Fibroblast of peridontal ligament (primary cell): ENCODE measurements at regions not wholly inside any gene's neighbourhood (a gene's known extent, or its start where the extent isn't known, plus 50 kb on each side); places are given as distances from the start of the nearest gene placed in this dataset.
"Not testable (repeated sequence)": the region's sequence is repeated elsewhere in the genome, so short reads cannot be mapped to it uniquely, and the experiment has no call there.

Experiments
- DNase-seq: peaks from one replicate; pipeline ENCODE4 v3.0.0-alpha.2; 2010; ENCODE audit errors: extremely low read depth

DNA sequence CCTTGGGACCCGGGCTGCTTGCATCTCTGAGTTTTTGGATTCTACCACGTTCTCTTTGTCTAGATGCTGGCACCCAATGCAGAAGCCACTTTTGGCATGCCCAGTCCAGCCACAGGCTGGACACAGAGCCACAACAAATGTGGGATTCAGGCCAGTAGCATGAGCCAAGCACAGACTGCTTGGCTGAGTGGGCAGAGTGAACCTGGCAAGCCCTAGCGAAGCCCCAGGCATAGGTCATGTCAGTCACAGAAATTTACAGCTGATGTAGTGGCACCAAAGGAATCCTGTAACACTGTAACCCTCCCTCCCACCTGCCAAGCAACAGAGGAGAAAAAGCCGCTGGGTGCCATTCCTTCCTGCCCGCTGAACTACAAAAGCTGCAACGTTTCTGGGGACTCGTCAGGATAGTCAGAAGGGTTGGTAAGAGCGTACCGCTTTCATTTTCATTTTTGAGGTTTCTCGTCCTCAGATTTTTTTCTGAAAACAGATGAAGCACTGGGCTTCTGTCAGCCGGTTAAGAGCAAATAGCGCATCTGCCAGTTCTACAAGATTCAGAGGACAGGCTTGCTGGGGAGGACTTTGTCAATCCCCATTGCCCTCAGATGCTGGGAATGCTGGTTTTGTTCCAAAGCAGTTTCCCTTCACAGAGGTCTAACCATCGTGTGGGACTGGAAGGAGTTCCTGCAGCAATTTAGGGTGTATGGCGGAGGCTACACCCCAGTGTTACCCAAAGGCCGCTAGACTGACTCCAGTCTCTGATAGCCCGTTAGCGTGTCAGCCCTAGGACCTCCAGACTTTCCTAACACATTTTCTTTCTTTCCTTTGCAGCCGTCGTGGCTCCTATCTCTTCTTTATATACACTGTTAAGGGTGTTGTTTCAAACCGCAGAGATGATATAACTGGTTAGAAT is 399.0 kb downstream of the HTR1A start:
- no peak for DNase-seq

DNA sequence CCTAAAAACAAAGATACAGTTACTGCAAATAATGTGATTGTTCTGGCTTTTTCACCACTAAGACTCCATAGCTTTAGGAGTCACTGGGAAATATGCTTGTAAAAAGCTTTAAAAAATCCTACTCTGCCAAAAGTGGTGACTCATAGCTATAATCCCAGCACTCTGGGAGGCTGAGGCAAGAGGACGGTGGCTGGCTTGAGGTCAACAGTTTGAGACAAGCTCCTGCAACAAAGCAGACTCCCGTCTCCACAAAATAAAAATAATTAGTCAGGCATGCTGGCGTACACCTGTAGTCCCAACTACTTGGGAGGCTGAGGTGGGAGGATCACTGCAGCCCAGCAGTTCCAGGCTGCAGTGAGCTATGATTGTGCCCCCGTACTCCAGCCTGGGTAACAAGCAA is 406.4 kb downstream of the HTR1A start:
- no peak for DNase-seq

DNA sequence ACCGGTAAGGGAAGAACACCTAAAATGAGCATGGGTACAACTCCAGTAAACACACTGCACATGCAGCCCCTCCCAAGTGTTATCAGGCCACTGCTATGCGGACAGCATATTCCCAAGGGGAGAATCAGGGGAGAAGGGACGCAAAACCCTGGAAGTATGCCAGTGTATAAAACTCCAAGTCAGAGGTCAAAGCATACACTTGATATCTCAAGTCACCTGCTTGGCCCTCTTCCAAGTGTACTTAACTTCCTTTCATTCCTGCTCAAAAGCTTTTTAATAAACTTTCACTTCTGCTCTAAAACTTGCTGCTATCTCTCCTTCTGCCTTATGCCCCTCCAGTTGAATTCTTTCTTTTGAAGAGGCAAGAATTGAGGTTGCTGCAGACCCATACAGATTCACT is 408.1 kb downstream of the HTR1A start:
- DNase-seq = no peak

DNA sequence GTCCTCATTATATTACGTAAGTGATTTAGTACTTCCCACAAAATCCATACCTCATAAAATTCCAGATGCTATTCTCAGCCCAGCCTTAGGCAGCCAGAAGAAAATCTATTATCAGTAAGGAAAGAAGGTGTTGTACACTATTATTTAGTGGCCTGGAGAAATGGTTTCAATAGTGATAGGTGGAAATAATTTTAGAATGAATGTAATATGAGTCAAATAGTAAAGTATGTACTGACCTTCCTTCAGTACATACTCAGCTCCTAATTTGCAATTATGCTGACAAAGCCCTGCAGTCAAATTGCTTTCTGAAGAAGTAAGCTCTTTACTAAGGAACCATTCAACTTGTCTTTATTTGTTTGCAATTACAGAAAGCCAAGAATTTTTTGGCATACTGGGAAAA is 409.2 kb downstream of the HTR1A start:
- DNase-seq = no peak

DNA sequence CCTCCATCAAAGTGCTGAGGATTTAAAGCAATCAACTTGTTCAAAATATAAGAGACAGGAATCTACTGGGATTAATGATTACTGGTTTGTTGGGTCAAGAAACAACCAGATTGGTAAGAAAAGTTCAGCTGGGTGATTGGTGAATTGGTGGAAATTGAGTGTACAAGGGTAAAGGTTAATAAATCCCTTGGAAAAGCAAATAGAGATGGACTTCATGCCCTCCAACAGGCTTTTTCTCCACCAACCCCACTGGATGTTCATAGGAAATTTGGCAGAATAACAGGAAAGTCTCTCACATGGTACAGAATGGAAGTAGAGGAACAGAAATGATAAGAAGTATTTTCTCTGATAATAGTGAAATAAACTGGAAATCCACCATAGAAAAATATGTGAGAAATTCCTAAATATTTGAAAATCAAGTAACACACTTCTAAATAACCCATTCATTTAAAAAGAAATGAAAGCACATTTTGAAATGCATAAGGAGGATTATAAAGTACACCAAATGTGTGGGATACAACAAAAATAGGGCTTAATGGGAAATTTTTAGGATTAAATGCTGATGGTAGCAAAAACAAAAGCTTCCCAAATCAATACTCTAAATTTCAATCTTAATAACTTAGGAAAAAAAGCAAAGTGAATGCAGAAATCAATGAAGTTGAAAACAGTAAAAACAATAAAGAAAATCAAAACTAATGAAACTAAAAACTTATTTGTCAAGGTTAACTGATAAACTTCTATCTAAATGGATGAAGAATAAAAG is 426.2 kb downstream of the HTR1A start:
- no peak for DNase-seq

DNA sequence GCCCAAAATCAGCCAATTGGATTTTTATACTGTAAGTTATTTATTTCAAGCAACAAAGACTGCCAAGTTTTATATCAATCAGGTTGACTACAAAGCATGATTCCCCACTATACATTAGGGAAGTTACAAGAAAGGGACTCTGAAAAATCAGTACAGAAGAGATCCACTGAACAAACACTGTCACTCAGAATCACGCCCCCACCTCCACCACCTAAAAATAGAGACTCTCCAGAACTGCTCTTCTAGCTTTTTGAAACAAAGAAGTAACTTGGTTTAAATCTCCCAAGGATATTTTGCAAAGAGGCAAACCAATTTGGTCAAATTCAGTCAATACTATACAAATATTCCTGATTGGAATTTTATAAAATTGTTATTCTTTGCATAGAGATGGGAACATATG is 438.0 kb downstream of the HTR1A start:
- no peak for DNase-seq

DNA sequence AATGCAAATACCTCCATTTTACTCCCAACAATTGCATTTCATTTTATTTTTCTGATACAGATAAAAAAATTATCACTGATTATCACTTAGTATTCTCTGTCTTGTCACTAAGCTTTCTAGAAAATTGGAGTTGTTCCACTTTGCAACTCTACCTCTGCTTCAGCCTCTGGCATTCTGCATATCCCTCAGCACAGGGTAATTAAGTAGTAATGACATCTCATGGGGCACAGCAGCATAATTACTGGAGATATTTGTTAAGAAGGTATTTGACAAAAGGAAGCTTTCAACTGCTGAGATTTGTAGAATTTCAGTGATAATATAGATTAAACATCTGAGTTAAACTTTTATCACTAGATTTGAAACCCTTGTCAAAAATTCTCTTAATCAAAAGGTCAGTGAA is 446.2 kb downstream of the HTR1A start:
- DNase-seq = no peak

DNA sequence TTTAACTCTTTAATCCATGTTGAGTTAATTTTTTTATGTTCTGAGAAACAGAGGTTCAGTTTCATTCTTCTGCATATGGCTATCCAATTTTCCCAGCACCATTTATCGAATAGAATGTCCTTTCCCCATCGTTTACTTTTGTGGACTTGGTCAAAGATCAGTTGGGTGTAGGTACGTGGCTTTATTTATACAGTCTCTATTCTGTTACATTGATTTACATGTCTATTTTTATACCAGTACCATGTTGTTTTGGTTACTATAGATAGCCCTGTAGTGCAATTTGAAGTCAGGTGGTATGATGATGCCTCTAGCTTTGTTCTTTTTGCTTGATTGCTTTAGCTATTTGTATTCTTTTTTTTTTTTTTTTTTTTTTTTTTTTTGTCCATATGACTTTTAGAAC is 462.0 kb downstream of the HTR1A start:
- no peak for DNase-seq

DNA sequence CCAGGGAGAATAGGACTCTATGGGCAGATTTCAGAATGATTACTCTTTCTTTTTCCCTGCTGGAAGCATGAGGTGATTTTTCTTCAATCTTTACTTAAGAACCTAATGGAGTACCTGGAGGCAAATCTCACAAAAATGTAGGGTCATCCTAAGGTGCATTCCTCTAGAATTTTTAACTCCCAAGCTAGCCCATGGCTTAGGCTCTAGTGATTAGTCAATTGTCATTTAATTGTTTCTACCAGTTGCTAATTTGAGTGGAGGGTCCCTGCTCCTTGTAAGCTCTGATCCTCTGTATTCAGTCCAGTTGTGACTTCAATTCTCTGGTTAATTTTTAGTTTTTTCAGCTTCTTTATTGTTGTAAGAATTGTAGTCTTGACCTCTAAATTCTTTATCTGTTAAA is 467.0 kb downstream of the HTR1A start:
- no peak for DNase-seq

DNA sequence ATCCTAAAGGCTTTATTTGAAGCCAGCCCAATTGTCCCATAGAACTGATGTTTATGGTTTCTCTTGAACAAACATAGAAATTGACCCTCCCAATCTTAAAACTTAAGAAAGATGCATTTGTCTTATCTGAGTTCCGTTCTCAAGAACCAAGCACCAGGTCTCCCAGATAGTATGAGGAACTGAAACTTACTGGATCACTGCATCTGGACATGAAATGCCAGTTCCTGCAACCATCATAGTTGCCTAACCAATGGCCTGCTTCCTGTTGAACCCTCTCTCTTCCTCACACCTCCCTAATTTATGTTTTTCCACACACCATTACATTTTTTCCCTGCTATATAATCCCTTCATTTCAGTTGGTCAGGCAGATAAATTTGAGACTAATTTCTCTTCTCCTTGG is 478.9 kb downstream of the HTR1A start:
- DNase-seq = no peak

DNA sequence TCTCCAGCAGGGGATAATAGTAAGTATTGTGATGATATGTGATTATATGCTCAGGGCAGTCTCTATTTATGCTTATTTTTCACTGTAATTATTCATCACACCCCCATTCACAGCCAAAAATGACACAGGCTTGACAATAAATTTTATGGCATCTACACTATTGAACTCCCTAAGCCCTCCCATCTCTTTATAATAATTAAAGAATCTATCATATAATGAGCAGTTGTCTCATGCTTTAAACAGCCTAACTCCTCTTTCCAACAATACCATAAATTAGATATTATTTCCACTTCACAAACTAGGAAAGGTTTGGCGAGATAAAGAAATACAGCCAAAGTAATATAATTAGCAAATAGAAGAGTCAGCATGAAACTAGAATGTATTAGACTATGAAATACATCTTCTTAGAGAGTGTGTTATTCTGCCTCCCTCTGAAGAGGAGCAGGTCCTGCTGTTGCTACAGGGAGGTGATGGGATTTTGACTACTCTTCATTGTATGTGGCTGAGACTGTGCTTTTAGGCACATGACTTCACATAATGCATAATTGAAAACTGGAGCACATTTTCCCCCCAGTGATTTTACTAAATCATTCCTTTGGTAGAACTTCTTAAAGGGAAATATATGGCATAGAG is 488.8 kb downstream of the HTR1A start:
- DNase-seq = no peak

DNA sequence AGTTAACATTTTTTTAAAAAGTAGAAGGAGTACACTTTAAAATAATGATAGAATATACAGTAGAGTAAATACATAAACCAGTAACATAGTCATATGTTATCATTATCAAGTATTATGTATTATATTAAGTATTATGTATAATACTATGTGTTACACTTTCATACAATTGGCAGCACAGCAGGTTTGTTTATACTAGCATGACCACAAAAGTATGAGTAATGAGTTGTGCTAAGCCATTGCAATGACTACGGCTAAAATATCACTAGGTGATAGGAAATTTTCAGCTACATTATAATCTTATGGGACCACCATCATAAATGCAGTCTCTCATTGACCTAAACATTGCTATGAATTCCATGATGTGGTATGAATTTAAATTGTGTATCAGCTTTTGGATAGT is 506.0 kb downstream of the HTR1A start:
- no peak for DNase-seq

DNA sequence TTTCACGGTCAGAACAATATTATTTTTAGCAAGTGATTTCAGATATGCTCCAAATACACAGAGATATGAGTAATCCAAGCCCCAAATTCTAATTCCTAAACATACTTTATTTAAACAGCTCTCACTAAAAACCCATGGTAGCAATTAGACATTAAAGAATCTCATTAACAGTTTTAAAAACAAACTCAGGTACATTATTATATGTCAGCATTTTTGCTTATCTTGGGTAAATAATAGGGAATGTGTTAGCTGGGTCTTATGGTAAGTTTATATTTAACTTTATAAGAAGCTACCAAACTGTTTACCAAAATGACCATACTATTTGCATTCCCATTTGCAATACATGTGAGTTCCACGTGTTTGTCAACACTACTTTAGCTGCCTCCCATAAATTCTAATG is 511.1 kb downstream of the HTR1A start:
- DNase-seq = no peak

DNA sequence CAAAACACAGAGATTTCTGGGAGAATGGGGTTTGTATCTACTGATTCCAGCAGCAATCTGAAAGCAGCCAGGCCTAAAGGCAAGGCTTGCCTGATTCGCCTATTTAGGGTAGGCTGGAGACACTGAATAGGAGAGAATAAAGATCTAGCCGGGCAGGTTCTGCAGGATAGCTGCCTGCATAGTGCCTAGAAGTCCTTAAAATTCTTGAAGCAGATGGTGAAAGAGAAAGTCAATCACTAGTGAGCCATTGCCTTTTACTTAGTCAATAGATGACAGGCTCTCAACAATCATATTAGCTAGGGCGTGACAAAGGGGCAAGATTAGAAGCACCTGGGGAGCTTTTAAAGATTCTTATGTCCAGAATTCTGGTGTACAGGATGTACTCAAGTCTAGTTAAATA is 522.7 kb downstream of the HTR1A start:
- DNase-seq = no peak

DNA sequence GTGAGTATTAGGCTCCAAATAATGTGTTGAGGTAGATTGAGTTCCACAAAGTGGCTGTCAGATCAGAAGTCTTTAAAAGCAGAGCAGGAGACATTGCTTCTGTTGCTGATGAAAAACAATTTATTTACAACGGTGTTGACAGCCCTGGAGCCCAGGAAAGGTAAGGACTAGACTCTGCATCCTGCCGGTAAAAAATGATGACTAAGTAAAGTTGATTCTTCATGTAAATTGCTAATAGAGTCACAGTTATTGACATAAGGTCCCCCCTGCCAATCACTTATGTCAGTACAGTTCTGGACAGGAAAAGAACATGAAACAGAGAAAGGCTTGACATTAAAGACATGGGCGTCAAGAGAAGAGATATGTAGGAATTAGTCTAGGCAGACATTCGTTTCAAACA is 552.5 kb downstream of the HTR1A start:
- no peak for DNase-seq

DNA sequence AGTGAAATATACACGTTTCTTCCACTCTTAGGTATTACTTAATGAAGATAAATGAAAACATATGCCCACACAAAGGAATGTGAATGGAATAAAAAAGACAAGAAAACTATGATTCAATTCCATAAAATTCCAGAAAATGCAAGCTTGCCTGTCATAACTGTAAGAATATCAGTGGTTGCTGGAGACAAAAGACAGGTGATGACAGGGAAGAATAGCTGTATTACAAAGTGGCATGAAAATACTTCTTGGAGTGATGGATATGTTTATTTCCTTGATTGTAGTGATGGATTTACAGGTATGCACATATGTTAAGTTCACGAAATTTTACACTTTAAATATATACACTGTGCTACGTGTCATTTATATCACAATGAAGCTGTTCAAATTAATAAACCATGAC is 553.3 kb downstream of the HTR1A start:
- DNase-seq = no peak

DNA sequence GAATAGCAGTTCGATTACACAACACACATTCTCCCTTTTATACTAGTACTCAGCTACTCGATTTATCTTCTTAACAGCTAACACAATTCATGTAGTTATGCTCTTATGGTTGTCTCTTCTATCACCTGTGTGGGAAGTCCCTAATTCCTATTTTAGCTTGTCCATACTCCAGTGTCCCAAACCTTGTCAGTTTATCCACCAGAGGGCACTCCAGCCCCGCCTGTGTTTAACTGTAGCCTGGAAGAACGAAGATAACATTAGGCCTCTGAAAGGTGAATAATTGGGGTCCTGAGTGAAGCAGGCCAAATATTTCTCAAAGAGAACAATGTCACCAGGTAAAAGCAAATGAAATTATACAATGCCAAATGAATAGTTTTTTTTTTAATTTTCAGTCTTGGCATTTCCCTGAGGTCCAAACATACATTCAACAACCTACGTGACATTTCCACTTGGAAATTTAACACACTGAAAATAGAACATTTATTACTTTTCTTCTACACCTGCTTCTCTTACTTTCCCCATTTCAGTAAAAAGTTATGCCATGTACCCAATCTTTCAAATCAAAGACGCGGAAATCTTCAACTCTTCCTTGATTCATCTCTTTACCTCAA is 560.7 kb downstream of the HTR1A start:
- DNase-seq = peak; percentile 0

DNA sequence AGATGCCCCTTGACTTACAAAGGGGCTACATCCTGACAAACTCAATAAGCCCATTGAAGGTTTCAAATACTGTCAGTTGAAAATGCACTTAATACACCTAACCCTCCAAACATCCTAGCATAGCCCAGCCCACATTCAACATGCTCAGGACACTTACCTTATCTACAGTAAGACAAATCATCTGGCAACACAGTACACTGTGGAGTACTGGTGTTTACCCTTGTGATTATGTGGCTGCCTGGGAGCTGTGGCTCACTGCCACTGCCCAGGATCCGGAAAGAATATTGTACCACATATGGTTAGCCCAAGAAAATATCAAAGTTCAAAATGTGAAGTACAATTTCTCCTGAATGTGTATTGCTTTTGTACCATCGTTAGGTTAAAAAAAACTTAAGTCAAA is 562.2 kb downstream of the HTR1A start:
- no peak for DNase-seq

DNA sequence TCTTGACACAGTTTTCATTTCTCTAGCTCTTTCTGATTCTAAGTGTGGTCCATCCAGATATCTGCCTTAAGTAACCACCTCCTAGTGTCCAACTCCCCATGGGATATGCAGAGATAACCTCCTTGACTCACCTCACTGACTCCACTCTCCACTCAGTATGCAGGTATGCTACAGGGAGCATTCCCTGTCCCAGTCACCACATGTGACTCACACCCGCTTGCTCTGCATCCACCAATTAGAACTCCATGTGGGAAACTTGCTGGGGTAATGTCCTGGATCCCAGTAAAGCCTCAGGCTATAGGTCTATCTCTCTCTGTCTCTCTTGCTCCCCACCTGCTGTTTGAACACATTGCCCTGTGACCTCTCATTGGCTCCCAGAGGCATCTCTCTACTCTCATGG is 563.9 kb downstream of the HTR1A start:
- DNase-seq = no peak

DNA sequence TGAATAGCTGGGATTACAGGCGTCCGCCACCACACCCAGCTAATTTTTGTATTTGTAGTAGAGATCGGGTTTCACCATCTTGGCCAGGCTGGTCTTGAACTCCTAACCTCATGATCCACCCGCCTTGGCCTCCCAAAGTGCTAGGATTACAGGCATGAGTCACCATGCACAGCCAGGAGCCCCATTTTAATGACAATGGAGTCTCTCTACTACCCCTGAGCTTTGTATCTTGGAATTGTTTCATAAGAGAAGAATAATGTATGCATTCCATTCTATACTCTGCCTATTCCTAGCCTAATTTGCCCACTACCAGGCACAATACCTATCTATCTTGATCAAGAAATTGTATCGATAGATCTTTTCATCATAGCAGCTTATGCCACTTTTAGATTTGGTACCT is 574.1 kb downstream of the HTR1A start:
- DNase-seq = not testable (repeated sequence)

DNA sequence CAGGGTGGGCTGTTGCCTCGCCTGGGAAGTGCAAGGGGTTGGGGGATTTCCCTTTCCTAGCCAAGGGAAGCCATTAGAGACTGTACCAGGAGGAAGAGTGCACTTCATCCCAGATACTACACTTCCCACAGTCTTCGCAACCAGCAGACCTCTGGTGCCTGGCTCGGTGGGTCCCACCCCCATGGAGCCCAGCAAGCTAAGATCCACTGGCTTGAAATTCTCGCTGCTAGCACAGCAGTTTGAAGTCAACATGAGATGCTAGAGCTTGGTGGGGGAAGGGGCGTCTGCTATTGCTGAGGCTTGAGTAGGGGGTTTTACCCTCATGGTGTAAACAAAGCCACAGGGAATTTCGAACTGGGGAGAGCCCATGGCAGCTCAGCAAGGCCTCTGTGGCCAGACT is 586.4 kb downstream of the HTR1A start:
- DNase-seq = no peak

DNA sequence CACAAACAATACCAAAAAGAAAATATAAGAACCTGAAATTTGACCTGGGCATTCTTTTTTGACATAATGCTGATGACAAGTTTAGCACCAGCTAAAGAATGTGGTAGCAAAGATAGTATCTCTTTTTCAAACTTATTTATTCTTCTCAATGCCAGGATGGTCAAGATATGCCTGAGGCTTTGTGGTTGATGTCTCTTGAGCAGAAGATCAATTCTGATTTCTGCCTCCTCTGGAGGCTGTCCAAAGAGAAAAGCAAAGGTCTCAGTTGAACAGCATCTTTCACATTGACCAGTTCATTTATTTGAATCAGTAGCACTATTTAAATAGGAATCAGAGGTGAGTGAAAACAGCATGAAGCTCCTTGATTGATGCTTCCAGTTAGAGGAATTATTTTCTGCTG is 588.2 kb downstream of the HTR1A start:
- DNase-seq = no peak
